ENCODE measurements at regions not wholly inside any gene's neighbourhood (a gene's known extent, or its start where the extent isn't known, plus 50 kb on each side); places are given as distances from the start of the nearest gene placed in this dataset.
"Not testable (repeated sequence)": the region's sequence is repeated elsewhere in the genome, so short reads cannot be mapped to it uniquely, and the experiment has no call there.

DNA sequence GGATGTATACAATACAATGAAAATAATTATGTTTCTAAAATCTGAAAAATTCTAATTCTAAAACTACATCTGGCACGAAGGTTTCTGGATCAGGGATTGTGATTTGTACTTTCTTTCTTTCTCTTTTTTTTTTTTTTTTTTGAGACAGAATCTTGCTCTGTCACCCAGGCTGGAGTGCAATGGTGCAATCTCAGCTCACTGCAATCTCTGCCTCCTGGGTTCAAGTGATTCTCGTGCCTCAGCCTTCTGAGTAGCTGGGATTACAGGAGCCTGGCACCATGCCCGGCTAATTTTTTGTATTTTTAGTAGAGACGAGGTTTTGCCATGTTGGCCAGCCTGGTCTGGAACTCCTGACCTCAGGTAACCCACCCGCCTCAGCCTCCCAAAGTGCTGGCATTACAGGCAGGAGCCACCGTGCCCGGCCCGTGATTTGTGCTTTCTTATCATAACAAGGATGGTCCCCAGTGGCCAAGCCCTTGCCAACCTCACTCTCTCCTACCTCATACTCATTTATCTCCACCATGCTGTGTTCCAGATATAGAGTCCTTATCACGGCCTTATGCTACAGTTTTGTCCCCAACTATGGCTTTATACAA, 279.9 kb downstream of the QDPR start:
- DNase-seq = not testable (repeated sequence)

DNA sequence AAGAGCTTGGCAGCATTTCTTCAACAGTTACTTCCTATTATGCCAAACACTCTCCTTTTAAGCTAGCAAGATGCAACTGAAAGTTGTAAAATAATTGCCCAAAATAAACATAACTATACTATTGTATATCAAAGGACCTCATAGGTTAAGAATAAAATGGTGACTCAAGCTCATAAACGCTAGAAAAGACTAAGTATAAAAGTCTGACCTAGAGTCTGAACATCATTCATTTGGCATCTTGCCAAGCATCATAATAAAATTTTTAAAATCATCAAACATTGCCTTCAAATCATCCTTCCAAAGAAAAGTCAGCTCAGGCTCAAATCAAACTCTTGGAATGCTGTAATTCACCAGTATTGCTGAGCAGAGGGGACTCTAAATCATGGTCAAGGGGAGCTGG, 281.2 kb downstream of the QDPR start:
- no peak for DNase-seq

DNA sequence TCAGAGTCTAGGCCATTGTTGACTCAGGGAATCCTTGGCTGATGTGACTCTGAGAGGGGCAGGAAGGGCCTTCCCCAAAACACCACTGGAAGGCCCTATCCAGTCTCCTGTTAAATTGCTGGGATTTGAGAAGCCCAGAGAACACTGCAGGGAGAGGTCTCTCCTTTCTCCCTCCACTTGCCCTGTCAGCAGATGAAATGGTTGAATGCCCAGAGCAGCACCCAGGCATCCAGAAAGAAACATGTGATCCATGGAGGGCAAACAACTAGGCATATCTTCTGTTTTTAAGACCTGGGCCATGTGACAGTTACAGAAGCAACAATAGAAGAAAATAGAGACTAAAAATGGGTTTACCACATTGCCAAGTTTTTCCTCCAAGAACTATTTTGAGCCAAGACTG, 291.1 kb downstream of the QDPR start:
- DNase-seq = no peak

DNA sequence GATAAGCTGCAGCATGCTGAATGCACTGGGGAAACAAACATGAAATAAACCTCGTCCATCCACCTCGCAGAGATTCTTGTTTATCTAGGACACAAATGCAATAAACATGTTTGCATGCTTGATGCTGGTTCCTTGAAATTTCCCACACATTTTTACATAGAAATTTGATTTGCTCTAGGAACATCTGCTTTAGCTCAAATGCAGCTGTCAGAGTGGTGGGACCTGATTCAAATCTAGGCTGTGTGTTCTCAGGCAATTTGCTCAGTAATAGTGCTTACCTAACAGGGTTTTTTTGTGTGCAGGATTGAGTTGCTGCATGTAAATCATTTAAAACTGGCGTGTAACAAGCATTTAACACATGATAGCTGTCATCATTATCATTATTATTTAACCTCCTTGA, 293.1 kb downstream of the QDPR start:
- DNase-seq = no peak

DNA sequence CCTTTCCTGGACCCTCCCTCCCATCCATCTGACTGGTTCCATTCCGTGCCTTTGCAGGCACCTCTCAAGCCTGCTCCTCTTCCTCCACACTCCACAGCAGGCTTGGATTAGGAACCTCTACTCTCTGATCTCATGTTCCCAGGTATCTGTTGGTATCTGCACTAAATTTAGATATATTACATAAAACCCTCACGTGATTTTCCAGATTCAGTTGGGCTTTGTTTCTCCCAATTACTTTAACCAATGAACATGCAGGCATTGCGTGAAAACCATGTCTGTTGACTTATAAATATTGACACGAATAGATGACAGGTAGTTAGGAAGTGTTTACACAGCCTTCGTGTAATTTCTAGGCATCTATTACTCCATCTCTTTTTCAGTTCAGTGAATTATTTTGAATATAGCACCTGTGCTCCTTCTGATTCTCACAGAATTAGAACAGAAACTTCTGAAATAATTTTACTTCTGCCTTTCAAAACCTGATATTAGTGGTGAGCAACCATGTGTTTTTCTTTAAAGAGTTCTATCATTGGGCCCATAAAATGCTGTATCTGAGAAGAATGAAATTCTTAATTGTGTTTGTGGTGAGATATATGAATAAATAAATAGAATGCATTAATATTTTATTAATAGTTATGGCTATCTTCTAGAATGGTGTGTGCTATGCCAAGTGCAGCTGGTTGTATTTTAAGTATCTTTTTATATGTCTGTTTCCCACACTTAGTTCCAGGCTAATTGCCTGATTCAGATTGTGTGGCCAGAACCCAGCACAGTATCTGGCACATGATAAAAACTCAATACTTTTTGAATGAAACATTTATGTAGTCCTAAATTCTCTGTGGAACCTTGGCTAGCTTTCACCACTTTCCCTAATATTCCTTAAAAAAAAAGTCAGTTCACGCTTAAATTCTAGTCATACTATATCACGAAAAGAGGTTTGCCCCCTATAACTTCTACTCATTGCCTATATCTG, 304.8 kb downstream of the QDPR start:
- no peak for DNase-seq

DNA sequence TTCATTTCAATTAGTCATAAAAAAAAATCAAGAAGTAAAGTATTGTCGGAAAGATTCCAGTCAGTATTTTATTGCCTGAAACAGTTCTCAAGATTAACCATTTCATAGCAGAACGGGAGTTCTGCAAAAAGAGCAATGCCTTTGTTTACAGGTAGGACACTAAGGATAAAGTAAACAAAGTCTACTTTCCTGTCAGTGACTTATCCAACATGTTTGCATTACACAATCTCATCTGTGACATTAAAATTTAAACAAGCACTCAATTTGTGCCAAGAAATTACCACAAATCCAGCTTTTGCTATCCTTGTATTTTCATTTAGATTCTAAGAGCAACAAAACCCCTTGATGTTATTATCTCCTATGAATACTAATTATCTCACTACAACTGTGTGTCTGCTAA, 306.5 kb upstream of the LDB2 start:
- DNase-seq = no peak

DNA sequence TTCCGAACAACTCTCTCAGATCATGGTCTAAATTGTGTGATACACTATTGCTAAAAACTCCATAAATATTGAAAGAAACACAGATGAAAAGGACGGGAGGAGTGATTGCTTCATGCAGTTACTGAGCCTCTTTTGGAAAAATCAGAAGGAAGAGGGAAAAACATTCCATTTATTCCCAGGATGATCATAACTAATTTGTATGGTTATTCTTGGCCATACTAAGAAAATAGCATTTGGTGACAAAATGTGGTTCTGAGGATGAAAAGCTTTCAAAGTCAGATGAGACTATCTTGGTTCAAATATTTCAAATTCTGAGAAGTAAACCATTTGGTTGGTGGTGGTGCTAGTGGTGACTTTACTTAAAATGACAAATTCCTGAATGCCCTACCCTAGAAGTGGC, 305.4 kb upstream of the LDB2 start:
- no peak for DNase-seq

DNA sequence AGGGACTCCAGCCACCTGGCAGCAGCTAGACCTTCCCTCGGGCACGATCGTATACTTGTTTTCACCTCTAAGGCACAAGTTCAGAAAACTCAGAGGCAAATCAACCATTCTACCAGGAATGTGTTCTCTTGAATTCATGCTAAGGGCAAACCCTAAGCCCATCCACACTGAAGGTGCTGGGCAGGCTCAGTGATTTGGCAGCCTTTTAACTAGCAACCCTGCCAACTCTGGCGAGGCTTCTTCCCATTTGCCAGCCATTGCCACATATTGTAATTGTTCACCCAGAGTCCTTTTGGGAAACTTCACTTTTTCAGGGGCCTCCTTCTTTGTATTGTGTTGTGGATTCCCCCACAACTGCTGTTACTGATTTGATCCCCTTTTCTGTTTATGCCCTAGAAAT, 298.6 kb upstream of the LDB2 start:
- no peak for DNase-seq

DNA sequence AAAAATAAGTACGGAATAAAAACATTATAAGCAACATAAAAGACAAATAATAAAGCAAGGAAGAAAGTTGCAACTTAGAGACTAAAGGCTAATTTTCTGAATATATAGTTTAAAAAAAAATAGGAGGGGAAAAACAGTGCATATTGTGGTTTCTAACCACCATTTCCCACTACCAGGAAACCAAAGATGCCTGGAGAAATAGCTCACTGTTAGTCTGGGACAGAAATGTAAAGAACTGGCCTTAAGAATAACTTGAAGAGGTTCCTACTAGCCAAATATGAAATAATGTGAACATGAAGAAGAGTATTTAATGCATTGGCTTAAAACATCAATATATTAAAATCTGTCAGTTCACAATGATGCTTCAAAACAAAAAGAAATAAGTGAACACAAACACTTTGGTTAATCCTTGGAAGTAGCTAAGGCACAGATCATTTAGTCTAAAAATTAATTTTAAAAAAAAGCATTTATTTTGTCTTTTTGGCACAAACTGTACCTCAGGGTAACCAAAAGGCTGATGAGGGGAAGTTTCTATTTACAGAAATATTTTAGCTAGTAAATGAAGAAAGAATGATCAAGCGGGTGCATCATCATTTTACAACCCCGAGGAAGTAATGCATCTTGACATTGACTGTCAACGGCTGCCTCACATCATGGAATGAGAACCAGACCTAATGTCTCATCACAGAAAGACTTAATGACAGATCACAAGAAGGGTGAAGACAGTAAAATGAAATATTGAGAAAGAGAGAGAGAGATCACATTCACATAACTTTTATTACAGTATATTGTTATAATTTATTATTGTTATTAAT, 297.2 kb upstream of the LDB2 start:
- no peak for DNase-seq

DNA sequence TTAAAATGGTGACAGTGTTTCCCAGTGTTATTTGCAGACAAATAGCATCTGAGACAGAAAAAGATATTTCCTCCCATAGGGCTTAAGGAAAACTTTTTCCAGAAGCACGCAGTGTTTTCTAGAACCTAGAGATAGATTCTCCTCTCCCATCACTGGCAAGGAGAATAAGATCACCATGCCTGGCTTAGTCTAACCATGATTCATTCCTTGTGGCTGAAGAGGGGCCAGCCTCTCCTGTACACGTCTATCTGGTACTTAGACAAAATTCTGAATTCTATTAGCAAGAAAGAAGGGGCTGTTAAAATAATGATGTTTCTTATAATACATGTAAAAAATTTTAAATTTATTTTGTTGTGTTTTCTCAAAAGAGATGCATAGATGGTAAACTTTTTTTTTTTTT, 296.1 kb upstream of the LDB2 start:
- no peak for DNase-seq

DNA sequence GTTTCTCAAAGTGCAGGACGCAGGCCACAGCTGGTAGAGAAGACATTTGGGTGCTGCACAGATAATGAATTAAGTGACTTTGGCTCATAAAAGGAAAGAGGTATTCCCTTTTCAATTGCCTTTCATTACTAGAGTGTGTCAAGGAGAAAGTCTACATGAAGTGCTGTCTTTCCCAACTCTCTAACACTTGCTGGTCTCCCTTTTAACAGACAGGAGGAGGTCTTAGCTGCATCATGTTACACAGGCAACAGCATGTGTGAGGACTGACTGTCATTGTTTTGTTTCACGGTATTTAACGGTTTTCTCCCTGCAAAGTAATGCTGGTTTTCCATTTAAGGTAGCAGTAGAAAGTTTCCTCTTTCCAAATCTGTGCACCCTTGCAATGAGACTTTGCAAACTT, 291.3 kb upstream of the LDB2 start:
- no peak for DNase-seq

DNA sequence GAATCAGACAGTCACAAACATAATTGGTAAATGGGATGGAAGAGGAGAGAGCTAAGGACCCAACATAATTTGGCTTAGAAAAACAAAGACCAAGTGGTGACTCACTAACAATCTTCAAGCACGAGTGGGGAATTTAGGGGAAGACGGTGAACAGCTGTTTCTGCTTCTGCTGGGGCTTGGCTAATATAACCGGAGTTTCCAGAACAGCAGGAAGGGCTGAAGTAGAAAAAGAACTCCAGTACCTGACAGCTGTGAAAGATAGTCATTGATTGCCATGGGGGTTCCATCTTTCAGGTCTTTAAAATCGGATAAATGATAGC, 290.9 kb upstream of the LDB2 start:
- DNase-seq = no peak

DNA sequence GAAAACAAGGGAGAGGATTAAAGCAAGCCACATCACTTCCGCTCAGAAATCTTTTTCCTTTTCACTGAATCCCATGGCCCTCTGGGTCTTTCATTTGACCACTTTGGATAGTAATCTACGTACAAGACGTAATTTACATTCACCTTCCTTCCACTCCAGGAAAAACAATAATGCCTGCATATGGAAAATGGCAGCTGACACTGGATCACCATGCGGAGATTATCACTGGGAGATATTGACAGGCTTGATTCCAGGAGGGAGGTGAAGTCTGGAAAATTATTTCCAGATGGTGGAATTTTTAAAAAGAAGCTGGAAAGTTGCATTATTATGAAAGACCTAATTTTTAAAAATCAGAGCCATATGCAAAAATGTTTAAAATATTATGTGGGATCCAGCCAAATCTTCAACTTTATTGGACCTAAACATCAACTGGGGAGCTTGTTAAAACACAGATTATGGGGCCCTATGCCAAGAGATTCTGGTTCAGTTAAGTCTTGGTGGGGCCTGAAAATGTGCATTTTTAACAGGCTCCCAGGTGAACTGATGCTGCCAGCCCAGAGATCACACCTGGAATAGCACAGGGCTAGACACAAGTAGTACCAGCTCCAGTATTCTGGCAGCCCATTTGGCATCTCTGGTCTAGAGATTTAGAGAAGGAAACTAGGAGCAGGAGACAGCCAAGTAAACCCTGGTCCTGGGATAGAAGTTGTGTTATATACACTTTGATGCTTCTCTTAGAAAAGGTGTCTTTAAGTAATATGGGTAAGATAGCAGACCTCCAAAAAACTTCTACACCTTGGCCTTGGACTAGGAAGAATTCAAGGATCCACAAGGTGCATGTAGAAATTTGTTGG, 290.3 kb upstream of the LDB2 start:
- DNase-seq = no peak

DNA sequence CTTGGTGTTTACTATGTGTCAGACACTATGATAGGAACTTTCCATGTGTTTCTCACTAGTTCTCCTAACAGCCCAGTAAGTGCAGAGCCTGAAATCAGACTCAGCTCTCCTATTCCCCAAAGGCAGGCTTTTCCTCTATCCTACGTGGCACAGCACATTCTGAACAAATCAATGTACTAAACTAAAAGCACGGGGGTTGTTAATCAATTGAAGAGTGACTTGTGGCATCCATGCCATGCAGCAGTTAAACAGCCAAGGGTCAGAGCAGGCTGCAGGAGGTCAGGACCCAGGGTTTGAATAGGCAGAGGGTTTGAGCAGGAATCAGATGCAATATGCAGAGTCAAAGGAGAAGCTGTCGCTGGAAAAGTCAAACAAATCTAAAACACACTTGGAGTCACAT, 289.7 kb upstream of the LDB2 start:
- DNase-seq = no peak

DNA sequence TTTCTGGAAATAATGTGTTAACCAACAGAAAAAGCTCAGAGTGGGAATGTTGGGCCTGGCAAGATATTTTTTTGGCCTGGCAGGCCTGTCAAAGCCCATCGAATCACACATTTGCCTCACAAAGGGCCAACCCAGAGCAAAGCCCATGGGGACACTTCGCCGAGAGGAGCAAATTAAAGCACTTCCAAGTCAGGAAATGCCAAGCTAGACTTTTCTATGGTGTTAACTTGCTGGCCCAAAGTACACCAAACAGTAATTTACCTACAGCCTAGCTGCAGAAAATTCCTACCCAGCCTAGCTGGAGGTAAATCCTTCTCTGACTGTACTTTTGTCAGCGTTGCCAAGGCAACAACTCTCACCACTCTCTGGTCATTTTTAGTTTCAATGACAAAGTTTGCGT, 288.6 kb upstream of the LDB2 start:
- no peak for DNase-seq

DNA sequence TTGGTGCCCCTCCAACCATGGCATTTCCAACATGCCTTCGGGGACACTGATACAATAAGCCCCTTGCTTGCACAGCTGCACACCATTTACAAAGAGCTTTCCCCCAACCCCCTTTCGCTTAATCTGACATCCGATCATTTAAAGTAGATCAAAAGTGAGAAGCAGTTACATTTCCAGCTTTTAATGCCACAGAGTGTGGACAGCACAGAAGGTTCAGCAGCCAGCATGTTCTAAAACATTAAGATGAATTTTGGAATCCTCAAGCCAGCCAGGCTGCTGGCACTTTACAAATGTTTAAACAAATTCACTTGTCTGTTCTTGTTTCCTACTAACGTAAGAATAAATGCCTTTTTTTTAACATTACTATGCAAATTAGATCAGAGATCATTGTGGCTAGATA, 284.4 kb upstream of the LDB2 start:
- no peak for DNase-seq

DNA sequence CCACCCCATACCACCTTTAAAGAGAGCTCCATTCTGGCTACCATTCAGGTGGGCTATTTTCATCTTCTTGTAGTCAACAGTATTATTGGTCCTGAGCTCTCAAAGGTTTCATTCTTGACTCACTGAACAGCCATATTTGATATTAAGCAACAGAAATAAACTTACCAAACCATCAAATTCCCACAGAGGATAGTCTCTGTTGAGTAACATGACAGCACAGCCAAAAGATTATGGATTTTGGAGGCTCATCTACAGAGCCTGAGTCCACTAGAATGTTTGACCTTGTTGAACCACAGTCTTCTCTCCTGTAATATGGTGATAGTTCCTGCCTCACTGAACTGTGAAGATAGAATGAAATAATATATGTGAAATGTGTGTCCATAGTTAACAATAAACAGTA, 276.3 kb upstream of the LDB2 start:
- no peak for DNase-seq

DNA sequence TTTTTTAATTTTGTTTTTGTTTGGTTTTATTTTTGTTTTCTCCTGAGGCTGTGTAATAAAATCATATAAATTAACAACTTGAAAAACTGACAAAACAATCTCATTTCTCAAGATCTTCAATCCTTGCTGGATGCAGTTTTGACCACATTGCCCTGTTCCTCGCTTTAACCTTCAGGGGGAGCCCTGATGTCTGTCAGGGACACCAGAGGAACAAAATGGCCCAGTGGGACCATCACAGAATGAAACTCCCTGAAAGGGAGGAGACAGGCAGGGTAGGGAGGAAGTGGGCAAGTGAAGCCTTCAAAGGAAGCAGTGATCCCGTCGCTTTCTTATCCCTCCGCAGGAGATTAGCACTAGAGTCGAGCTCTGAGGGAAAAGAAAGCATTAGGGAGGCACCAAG, 274.9 kb upstream of the LDB2 start:
- DNase-seq = no peak

DNA sequence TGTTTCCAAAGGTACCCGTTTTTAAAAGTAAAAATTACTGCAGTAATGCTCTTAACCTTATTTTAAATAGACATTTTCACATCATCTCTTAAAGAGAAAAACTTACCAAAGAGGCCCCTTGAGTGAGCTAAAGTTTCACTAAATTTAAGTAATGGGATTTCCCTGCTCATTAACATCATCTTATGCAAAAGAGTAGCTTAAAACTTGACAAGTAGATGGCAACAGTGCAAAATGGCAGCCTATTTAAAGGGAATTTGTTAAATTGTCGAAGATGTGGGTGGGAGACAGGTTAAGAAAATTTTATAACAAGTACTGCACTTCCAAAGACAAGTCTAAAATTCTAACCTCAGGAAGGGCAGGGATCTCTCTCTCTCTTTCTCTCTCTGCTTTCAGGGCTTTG, 271.7 kb upstream of the LDB2 start:
- no peak for DNase-seq

DNA sequence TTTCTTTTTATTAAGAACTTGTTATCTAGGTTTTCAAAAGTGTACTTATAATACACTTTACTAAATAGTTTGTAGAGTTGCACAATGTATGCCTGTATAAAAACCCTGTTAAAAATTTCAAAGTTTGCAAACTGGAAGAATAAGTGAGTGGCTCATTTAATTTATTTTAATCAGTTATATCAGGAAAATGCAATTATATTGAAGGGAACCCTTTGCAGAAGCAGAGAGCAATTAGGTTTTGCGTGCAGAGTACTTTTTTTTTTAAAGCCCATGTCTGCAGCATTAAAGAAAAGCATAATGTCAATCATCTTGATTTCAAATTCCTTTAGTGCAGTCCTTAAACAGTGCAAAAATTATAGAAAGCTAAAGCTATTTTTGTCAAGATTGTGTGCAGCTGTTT, 271.3 kb upstream of the LDB2 start:
- no peak for DNase-seq

DNA sequence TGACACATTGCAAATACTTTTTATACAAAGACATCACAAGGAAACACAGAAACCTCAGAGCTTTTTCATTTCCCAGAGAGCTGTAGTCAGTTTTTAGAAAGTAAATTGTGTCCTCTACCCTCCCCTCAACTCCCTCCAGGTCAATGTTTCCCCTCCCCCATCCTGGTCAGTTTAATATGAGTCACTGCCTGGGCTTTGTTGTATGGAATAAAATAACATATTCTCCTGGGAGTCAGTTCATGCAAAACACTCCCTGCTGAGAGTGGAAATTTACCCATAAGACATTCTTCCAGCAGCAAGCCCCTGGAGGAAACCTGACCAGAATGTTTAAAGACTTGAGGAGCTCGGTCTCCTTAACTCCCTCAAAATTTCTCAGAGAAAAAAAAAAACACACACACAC, 270.1 kb upstream of the LDB2 start:
- DNase-seq = no peak

DNA sequence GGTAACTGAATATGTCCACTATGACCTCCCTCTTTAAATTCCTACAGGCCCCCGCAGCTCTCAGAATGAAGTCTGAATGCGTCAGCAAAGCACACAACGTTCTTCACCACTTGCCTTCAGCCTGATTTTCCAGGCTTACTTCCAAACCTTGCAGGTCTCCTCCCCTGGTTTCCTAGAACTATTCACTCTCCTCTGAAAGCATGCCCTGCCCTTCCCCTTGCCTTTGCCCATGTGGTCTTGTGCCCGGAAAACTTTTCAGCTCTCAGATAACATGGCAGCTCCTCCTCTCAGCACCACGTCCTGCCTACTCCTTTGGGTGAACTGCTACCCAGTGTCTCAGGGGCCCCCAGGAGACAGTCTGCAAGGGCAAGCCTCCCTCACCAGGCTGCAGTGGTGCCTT, 268.5 kb upstream of the LDB2 start:
- no peak for DNase-seq

DNA sequence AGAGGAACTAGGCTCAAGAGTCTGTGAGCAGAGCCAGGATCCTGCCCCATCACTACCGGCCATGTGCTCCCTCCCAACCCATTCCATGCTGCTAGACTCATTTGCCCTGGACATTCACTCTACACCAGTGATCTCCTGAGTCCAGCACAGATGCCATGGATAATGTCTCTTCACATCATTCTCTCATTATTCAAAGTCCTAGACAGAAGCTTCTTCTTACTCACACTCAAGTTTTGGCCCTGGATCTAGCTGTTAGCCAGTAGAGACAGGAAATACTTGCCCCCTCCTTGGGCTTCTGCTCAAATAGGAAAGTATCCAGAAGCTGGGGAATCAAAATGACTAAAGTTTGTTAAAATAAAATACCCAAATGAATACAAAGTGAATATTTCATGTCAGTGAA, 266.8 kb upstream of the LDB2 start:
- no peak for DNase-seq

Data from CD4-positive, alpha-beta T cell treated with Interleukin-4 for 1 hour (primary cell).